ENCODE measurements at regions not wholly inside any gene's neighbourhood (a gene's known extent, or its start where the extent isn't known, plus 50 kb on each side); places are given as distances from the start of the nearest gene placed in this dataset.

- H3K9ac ChIP-seq (ENCODE audit: low read length), result no peak overlapping the region
- BruUV-seq (replicated peaks), result no TSS peak
- TF ChIP-seq SP1 (IDR thresholded peaks at IDR 0.05; ENCODE audit: low read depth), result no peak
- no peak for TF ChIP-seq YY1 (IDR thresholded peaks at IDR 0.05; ENCODE audit: extremely low read depth, insufficient replicate concordance, low read depth, low read length)
- no peak for TF ChIP-seq ZBTB33 (IDR thresholded peaks at IDR 0.05; ENCODE audit: extremely low read depth, insufficient replicate concordance, low read length)
- TF ChIP-seq EZH2 (IDR thresholded peaks at IDR 0.05), result no peak
- no peak for TF ChIP-seq FOSL1 (IDR thresholded peaks at IDR 0.05; ENCODE audit: low read depth)
- no peaks in the 10 kb centered on the region for H3K36me3 ChIP-seq (ENCODE audit: control insufficient read depth in 1 of 2, insufficient read depth in 2 of 2, low read length in 2 of 2)
- ChIA-PET POLR2A (interaction anchor here (0.6 kb wide), 1 partner anchor 104 kb away, joined by 3 read pairs; no protein-coding TSS in a partner anchor), RAD21 (ENCODE audit: low non-redundant PET in 1 of 2, low total read pairs in 2 of 2, uncharacterized antibody in 2 of 2, unreplicated experiment in 2 of 2) (no interaction called here), CTCF (no interaction called here)
- H2AFZ ChIP-seq (ENCODE audit: low read depth, low read length, poor library complexity, severe bottlenecking), result no peak overlapping the region
- H3K4me3 ChIP-seq (replicated peaks in 1 of 2; ENCODE audit: low read depth in 1 of 2, low read length in 2 of 2), result no peak overlapping the region
- H3K9me2 ChIP-seq (ENCODE audit: insufficient read depth), result no peaks in the 10 kb centered on the region
- H3K4me2 ChIP-seq (ENCODE audit: low read length), result no peak overlapping the region
- H3K27me3 ChIP-seq (ENCODE audit: insufficient read depth, low read length), result peaks cover 31% of the 10 kb centered on the region; the same call in 1 of the 2 replicates
- no peaks in the 10 kb centered on the region for H3K9me3 ChIP-seq (ENCODE audit: control insufficient read depth in 1 of 2, insufficient read depth in 1 of 2, low read depth in 1 of 2, low read length in 2 of 2)
- intact Hi-C loops (cut with micrococcal nuclease), result no loop called here
- no peaks in the 10 kb centered on the region for H4K20me1 ChIP-seq (ENCODE audit: insufficient read depth)
- DNase-seq (ENCODE audit: low read depth, low spot score), result no peak
- no peaks in the 10 kb centered on the region for H3K79me2 ChIP-seq (ENCODE audit: insufficient read depth, low read length)
- H3K27ac ChIP-seq (ENCODE audit: low read depth, low read length), result no peak overlapping the region
- H3K4me1 ChIP-seq (ENCODE audit: control insufficient read depth in 1 of 2, insufficient read depth in 2 of 2, low read length in 2 of 2), result no peaks in the 10 kb centered on the region
- no peak for ATAC-seq
Measured at GRCh38 chr9:90446200-90446948, 196.2 kb downstream of the DIRAS2 start.

- Histone ChIP-seq H3K27me3 (ENCODE audit: insufficient read depth, low read length) (peaks cover 32% of the 10 kb centered on the region; the same call in 1 of the 2 replicates), H3K4me1 (ENCODE audit: control insufficient read depth in 1 of 2, insufficient read depth in 2 of 2, low read length in 2 of 2) (no peaks in the 10 kb centered on the region), H3K79me2 (ENCODE audit: insufficient read depth, low read length) (no peaks in the 10 kb centered on the region), H3K4me2 (ENCODE audit: low read length) (no peak overlapping the region), H3K9ac (ENCODE audit: low read length) (no peak overlapping the region), H4K20me1 (ENCODE audit: insufficient read depth) (no peaks in the 10 kb centered on the region), H3K36me3 (ENCODE audit: control insufficient read depth in 1 of 2, insufficient read depth in 2 of 2, low read length in 2 of 2) (no peaks in the 10 kb centered on the region), H3K9me3 (ENCODE audit: control insufficient read depth in 1 of 2, insufficient read depth in 1 of 2, low read depth in 1 of 2, low read length in 2 of 2) (no peaks in the 10 kb centered on the region), H3K4me3 (replicated peaks in 1 of 2; ENCODE audit: low read depth in 1 of 2, low read length in 2 of 2) (no peak overlapping the region), H3K9me2 (ENCODE audit: insufficient read depth) (no peaks in the 10 kb centered on the region), H3K27ac (ENCODE audit: low read depth, low read length) (no peak overlapping the region), H2AFZ (ENCODE audit: low read depth, low read length, poor library complexity, severe bottlenecking) (no peak overlapping the region)
- TF ChIP-seq ATF3 (IDR thresholded peaks at IDR 0.05), result no peak
- TF ChIP-seq POLR2A (IDR thresholded peaks at IDR 0.05; ENCODE audit: borderline replicate concordance, extremely low read depth, insufficient read depth, insufficient read length), result no peak
- no peak for TF ChIP-seq EZH2phosphoT487 (IDR thresholded peaks at IDR 0.05; ENCODE audit: borderline replicate concordance)
- TF ChIP-seq EGR1 (IDR thresholded peaks at IDR 0.05; ENCODE audit: low read depth), result no peak
- no peak for TF ChIP-seq SP1 (IDR thresholded peaks at IDR 0.05; ENCODE audit: low read depth)
- TF ChIP-seq YY1 (IDR thresholded peaks at IDR 0.05; ENCODE audit: extremely low read depth, insufficient replicate concordance, low read depth, low read length), result no peak
- no peak for TF ChIP-seq SRF (IDR thresholded peaks at IDR 0.05; ENCODE audit: low read depth)
- TF ChIP-seq EZH2 (IDR thresholded peaks at IDR 0.05), result no peak
- TF ChIP-seq FOSL1 (IDR thresholded peaks at IDR 0.05; ENCODE audit: low read depth), result no peak
- TF ChIP-seq RAD21 (IDR thresholded peaks at IDR 0.05; ENCODE audit: low read depth), result no peak
- no peak for TF ChIP-seq MAX (IDR thresholded peaks at IDR 0.05)
- ATAC-seq, result no peak
- intact Hi-C loops (cut with micrococcal nuclease), result no loop called here
- POLR2A ChIA-PET, result no interaction called here
- CTCF ChIA-PET, result no interaction called here
- no TSS peak for BruUV-seq (replicated peaks)
- DNase-seq (ENCODE audit: low read depth, low spot score), result no peak
- RAD21 ChIA-PET (ENCODE audit: low non-redundant PET in 1 of 2, low total read pairs in 2 of 2, uncharacterized antibody in 2 of 2, unreplicated experiment in 2 of 2), result no interaction called here
Measured at GRCh38 chr9:90447773-90448172, 194.9 kb downstream of the DIRAS2 start.
